GM12873 (cell line): ENCODE measurements at regions not wholly inside any gene's neighbourhood (a gene's known extent, or its start where the extent isn't known, plus 50 kb on each side); places are given as distances from the start of the nearest gene placed in this dataset.

Experiments used
- TF ChIP-seq, protein P1 (sequence below): IDR thresholded peaks from 2 replicates; pipeline ENCODE4 v1.5.1; 2012; ENCODE audit warnings: low read depth, mild to moderate bottlenecking, moderate library complexity, low read length, control low read depth; ENCODE audit not compliant: insufficient read depth; ENCODE audit errors: missing control alignments

DNA sequence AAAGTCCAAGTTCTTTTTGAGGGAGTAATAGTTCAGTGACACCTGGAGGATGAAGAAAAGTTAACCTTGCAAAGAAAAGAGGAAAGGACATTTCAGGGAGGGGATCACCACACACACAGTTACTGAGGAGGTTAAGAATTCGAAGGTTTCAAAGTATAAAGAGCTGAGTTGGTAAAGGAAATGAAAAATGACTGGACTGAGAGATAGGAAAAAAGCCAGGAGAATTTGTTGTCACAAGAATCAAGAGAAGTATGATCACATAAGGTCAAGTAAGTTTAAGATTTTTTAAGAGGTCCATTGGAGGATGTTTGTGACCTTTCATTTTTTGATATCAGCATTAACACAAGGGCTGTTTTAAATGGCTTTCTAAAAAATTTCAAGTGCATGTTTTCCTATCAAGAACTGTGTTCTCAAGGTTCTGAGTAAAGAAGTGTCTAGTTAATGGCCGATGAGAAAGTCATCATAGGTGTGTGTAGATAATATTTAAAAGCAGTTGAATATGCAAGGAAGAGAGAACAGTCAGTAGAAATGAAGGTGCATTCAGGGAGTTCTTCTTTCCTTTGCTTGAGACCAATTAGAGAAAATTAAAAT, 189.2 kb upstream of the RBMS3 start:
- TF ChIP-seq, protein P1, sequence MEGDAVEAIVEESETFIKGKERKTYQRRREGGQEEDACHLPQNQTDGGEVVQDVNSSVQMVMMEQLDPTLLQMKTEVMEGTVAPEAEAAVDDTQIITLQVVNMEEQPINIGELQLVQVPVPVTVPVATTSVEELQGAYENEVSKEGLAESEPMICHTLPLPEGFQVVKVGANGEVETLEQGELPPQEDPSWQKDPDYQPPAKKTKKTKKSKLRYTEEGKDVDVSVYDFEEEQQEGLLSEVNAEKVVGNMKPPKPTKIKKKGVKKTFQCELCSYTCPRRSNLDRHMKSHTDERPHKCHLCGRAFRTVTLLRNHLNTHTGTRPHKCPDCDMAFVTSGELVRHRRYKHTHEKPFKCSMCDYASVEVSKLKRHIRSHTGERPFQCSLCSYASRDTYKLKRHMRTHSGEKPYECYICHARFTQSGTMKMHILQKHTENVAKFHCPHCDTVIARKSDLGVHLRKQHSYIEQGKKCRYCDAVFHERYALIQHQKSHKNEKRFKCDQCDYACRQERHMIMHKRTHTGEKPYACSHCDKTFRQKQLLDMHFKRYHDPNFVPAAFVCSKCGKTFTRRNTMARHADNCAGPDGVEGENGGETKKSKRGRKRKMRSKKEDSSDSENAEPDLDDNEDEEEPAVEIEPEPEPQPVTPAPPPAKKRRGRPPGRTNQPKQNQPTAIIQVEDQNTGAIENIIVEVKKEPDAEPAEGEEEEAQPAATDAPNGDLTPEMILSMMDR, result no peak

DNA sequence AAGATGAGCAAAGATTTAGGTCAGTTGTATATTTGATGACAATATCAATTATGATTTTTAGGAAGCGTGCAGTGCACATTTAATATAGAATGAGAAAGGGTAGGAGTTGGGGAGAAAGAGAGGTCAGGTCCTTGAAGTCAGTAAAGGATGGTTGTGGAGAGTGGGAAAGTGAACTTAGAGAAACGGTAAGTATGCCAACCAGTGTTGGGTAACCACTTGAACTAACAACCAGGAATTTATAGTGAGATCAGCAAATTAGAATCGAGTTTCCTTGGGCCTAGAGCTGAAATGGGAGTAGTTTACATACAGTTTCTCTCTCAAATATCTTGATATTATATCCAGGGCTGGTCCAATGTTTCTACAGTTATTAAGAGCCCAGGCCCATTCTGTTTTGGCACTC, 188.5 kb upstream of the RBMS3 start:
- TF ChIP-seq, protein P1, result no peak

DNA sequence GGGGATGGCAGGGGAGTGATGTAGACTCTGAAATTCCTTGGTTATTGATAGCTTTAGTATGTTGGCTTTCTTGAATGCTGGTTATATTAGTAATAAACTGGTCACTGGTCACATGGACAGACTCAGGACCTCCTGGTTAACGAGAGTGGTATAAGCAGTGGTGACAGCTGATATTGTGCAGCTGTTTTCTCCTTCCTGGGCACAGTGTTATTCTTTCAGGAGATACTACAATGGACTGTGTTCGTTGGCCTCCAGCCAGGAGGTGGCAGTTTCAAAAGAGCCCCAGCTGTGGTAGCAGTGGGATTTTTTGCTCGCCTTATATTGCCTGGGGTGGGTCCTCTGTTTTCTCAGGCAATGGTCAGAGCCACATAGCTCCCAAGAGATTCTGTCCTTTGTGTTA, 181.6 kb upstream of the RBMS3 start:
- TF ChIP-seq, protein P1, result no peak

DNA sequence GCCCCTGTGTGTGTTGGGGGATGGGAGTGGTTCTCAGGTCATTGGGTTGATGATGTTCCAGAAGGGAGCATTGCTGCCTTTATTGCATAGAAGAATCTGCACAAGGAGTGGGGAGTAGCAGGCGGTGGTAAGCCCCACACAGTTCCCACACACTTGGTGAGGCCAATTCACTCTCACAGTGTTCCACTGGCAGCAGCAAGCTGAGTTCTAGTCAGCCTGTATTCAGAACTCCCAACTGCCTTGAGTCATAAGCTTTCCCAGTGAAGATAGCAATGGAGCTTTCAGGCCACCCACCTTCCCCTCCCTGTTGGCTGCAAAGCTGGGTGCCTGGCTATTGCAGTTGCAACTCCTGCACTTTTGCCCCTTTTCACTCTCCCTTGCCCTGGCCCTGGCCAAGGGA, 181.1 kb upstream of the RBMS3 start:
- TF ChIP-seq, protein P1, result no peak

DNA sequence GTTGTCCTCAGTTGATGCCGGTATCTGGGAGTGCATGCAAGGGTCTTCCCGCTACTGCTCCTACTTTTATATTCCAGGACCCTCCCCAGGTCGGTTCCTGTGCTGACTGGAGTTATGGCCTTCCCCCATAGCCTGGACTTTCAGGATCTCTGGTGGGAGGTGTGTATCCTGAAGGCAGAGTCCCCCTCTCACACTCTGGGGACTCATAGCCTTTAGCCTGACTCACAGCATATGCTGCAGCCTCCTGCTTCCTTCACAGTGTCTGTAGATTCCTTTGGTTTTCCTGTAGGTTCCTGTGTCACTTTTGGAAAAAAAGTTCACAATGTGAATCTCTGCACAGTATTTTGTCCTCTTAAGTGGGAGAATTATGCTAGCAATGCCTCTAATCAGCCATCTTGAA, 180.6 kb upstream of the RBMS3 start:
- TF ChIP-seq, protein P1, result no peak

DNA sequence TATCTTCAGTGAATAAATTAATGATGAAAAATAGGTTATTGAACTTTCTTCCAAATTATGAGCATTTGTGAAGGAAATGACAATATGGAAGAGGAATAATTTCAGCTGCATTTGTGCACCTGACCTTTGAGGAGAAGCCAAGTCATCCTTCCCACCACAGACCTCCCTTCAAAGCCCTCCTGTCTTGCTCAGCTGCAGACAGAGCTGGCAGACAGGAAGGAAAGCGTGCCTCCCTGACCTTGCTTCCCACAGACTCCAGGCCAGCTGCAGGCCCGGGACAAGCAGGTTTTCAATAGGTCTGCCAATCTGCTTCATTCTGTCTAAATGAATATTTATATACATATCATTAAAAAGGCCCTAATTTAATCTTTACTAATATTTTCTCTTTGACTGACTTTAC, 152.9 kb upstream of the RBMS3 start:
- TF ChIP-seq, protein P1, result no peak

DNA sequence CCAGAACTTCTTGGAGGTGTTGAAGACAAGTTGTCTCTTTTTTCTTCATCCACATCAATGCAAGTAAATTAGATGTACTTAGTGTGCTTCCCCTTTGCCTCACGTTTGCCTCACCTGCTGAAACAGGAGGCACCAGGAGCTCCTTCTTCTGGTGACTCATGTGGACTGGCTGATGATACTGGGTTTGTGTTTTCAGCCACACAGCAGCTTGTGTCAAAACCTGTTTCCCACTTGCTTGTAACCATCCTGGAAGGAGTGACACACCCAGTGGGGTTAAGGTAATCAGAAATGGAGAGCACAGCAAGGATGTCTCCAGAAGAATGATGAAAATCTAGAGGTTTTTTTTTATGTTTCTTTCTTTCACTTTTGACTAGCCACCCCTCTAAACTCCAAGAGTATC, 143.3 kb upstream of the RBMS3 start:
- TF ChIP-seq, protein P1, result no peak
